ENCODE measurements at regions not wholly inside any gene's neighbourhood (a gene's known extent, or its start where the extent isn't known, plus 50 kb on each side); places are given as distances from the start of the nearest gene placed in this dataset.
"Not testable (repeated sequence)": the region's sequence is repeated elsewhere in the genome, so short reads cannot be mapped to it uniquely, and the experiment has no call there.

GRCh38 chr1:91606546-91607078 lies 106.0 kb downstream of the CDC7 start:
- DNase-seq, result no peak

GRCh38 chr1:91607686-91608085 lies 107.0 kb downstream of the CDC7 start:
- DNase-seq, result not testable (repeated sequence)

- DNase-seq, result no peak
Observed at GRCh38 chr1:91608876-91609275, 108.2 kb downstream of the CDC7 start.

GRCh38 chr1:91609551-91609950 lies 108.9 kb downstream of the CDC7 start:
- DNase-seq, result no peak

GRCh38 chr1:91610102-91610501 lies 109.5 kb downstream of the CDC7 start:
- no peak for DNase-seq

GRCh38 chr1:91610789-91611188 lies 110.1 kb downstream of the CDC7 start:
- no peak for DNase-seq

GRCh38 chr1:91611483-91611917 lies 110.8 kb downstream of the CDC7 start:
- no peak for DNase-seq

GRCh38 chr1:91613595-91613994 lies 112.9 kb downstream of the CDC7 start:
- DNase-seq, result no peak

- no peak for DNase-seq
Observed at GRCh38 chr1:91616712-91617111, 116.1 kb downstream of the CDC7 start.

- peak; percentile 17 for DNase-seq
Observed at GRCh38 chr1:91617285-91617765, 116.7 kb downstream of the CDC7 start.

- no peak for DNase-seq
Observed at GRCh38 chr1:91619881-91620280, 119.2 kb downstream of the CDC7 start.

- no peak for DNase-seq
Observed at GRCh38 chr1:91621360-91621759, 120.7 kb downstream of the CDC7 start.

- no peak for DNase-seq
Observed at GRCh38 chr1:91621907-91622306, 121.3 kb downstream of the CDC7 start.

GRCh38 chr1:91622616-91623015 lies 122.0 kb downstream of the CDC7 start:
- no peak for DNase-seq

GRCh38 chr1:91623020-91623419 lies 122.4 kb downstream of the CDC7 start:
- DNase-seq, result no peak

GRCh38 chr1:91624331-91624730 lies 123.7 kb downstream of the CDC7 start:
- no peak for DNase-seq
